WERI-Rb-1 (cell line): ENCODE measurements at regions not wholly inside any gene's neighbourhood (a gene's known extent, or its start where the extent isn't known, plus 50 kb on each side); places are given as distances from the start of the nearest gene placed in this dataset.
"Not testable (repeated sequence)": the region's sequence is repeated elsewhere in the genome, so short reads cannot be mapped to it uniquely, and the experiment has no call there.

Experiments
- DNase-seq: peaks from one replicate; pipeline ENCODE4 v3.0.0-alpha.2; 2020
- H3K27ac ChIP-seq: fragments of 250-450 bp; sonication (Bioruptor Pico); 2 replicates; pipeline ENCODE4 v1.5.1; 2020; ENCODE audit warnings: mild to moderate bottlenecking, moderate library complexity
- H3K27me3 ChIP-seq: fragments of 250-450 bp; sonication (Bioruptor Pico); 2 replicates; pipeline ENCODE4 v1.5.1; 2021; ENCODE audit warnings: mild to moderate bottlenecking, low read depth, moderate library complexity; ENCODE audit not compliant: insufficient read depth, severe bottlenecking
- H3K36me3 ChIP-seq: fragments of 250-450 bp; sonication (Bioruptor Pico); 2 replicates; pipeline ENCODE4 v1.5.1; 2020; ENCODE audit warnings: mild to moderate bottlenecking, moderate library complexity
- H3K4me3 ChIP-seq: 2 replicates; pipeline ENCODE4 v1.5.1; 2011; ENCODE audit warnings: low read depth, mild to moderate bottlenecking, control low read depth, low read length
- H3K9me3 ChIP-seq: fragments of 250-450 bp; sonication (Bioruptor Pico); 2 replicates; pipeline ENCODE4 v1.5.1; 2021; ENCODE audit warnings: mild to moderate bottlenecking, moderate library complexity; ENCODE audit not compliant: severe bottlenecking
- CTCF ChIP-seq: IDR thresholded peaks from 2 replicates; pipeline ENCODE4 v1.5.1; 2011; ENCODE audit warnings: low read depth, mild to moderate bottlenecking, control low read depth, inconsistent platforms, low read length

DNA sequence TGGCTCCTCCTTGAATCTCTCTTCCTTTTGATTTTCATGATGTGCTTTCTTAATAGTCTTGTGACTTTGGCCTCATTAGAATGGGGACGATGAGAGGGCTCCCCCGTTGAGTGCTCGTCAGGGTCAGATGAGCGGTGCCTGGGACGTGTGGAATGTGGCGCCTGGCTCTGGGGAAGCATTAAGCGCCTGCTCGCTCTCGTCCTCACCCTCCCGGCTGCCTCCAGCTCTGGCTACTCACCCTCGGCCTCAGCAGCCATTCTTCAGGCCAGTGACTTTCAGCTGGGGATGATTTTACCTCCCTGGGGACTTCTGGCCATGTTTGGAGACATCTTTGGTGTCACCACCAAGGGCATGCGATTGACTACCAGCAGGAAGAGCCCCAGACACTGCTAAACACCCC is 69.7 kb downstream of the RPS6KA4 start:
- Histone ChIP-seq H3K9me3 (no peaks in the 10 kb centered on the region), H3K27ac (no peak overlapping the region), H3K36me3 (no peaks in the 10 kb centered on the region), H3K27me3 (no peaks in the 10 kb centered on the region), H3K4me3 (no peak overlapping the region)
- TF ChIP-seq CTCF = no peak
- DNase-seq = no peak

DNA sequence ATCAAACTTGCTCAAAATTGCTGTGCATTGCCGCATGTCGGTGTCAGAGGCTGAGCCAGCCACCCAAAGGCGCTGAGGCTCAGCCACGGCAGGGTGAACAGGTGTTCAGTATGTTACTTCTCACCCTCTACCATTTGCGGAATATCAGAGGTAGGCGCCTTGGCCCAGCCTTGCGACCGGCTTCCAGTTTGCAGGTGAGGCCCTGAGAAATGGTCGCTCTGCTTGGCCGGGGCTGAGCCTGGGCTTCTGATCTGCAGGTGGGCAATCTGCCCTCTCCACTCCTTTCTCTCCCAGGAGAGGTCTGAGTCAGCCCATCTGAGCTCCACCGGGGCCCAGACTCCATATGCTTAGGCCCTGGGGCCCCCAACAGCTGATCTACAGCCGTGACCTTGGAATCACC is 71.0 kb downstream of the RPS6KA4 start:
- DNase-seq = no peak
- H3K9me3 ChIP-seq = no peaks in the 10 kb centered on the region
- no peak overlapping the region for H3K27ac ChIP-seq
- no peak overlapping the region for H3K4me3 ChIP-seq
- no peaks in the 10 kb centered on the region for H3K36me3 ChIP-seq
- no peak for TF ChIP-seq CTCF
- no peaks in the 10 kb centered on the region for H3K27me3 ChIP-seq

- no peak for TF ChIP-seq CTCF
- DNase-seq = no peak
- H3K27me3 ChIP-seq = no peaks in the 10 kb centered on the region
- no peak overlapping the region for H3K27ac ChIP-seq
- H3K4me3 ChIP-seq = no peak overlapping the region
- H3K36me3 ChIP-seq = no peaks in the 10 kb centered on the region
- H3K9me3 ChIP-seq = no peaks in the 10 kb centered on the region
These were observed 71.7 kb downstream of the RPS6KA4 start for GRCh38 chr11:64430645-64431044.

GRCh38 chr11:64436000-64436399 is 77.0 kb downstream of the RPS6KA4 start:
- Histone ChIP-seq H3K27ac (no peak overlapping the region), H3K27me3 (no peaks in the 10 kb centered on the region), H3K9me3 (no peaks in the 10 kb centered on the region), H3K4me3 (no peak overlapping the region), H3K36me3 (no peaks in the 10 kb centered on the region)
- no peak for DNase-seq
- no peak for TF ChIP-seq CTCF

GRCh38 chr11:64437426-64437825 is 78.5 kb downstream of the RPS6KA4 start:
- no peak for DNase-seq
- Histone ChIP-seq H3K27me3 (no peaks in the 10 kb centered on the region), H3K9me3 (no peaks in the 10 kb centered on the region), H3K27ac (no peak overlapping the region), H3K4me3 (no peak overlapping the region), H3K36me3 (no peaks in the 10 kb centered on the region)
- no peak for TF ChIP-seq CTCF

- no peak for TF ChIP-seq CTCF
- H3K36me3 ChIP-seq = no peaks in the 10 kb centered on the region
- no peak overlapping the region for H3K4me3 ChIP-seq
- H3K27me3 ChIP-seq = no peaks in the 10 kb centered on the region
- H3K9me3 ChIP-seq = no peaks in the 10 kb centered on the region
- DNase-seq = no peak
- no peak overlapping the region for H3K27ac ChIP-seq
These were observed 80.2 kb downstream of the RPS6KA4 start for GRCh38 chr11:64438986-64439771.

DNA sequence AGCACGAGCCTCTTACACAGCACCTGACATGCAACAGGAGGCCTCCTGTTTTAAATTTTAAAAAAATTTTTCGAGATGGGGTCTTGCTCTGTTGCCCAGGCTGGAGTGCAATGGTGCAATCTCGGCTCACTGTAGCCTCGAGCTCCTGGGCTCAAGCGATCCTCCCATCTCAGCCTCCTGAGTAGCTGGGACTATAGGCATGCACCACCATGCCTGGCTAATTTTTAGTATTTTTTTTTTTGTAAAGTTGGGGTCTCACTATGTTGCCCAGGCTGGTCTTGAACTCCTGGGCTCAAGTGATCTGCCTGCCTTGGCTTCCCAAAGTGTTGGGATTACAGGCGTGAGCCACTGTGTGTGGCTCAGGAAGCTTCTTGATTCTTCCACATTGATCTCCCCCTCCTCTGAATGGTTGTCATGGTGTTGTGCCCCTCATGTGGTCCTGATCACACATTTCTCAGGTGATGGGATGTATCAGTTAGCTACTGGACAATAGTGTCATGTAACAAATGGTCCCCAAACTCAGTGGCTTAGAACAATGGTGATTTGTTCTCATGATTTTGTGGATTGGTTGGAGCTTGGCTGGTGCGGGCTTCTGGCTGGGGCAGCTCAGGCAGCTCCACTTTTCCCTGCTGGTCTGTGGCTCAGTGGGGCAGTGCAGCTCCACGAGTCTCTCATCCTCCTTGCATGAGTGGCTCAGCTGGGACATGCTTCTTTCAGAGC is 81.0 kb downstream of the RPS6KA4 start:
- H3K27me3 ChIP-seq, H3K36me3 ChIP-seq, H3K27ac ChIP-seq, H3K9me3 ChIP-seq, DNase-seq, H3K4me3 ChIP-seq: not testable (repeated sequence)
